ENCODE measurements at regions not wholly inside any gene's neighbourhood (a gene's known extent, or its start where the extent isn't known, plus 50 kb on each side); places are given as distances from the start of the nearest gene placed in this dataset.
"Not testable (repeated sequence)": the region's sequence is repeated elsewhere in the genome, so short reads cannot be mapped to it uniquely, and the experiment has no call there.

DNA sequence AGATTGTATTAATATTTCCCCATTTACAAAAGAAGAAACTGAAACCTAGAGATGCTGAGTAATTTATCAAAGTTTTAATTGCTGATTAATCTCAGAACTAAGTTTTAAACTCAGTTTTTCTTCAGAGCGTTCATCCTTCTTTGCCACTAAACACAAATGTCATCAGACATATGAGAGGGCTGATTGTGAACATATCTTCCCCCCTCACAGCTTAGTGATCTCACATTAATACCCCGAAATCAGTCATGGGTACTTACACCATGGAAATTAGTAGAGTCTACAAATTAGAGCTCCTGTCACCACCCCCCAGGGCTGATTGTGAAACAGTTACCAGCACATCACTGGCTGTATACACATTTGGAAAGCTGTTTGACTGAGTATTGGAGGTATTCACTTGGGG, 189.3 kb upstream of the SGO1 start:
- no peak for DNase-seq

DNA sequence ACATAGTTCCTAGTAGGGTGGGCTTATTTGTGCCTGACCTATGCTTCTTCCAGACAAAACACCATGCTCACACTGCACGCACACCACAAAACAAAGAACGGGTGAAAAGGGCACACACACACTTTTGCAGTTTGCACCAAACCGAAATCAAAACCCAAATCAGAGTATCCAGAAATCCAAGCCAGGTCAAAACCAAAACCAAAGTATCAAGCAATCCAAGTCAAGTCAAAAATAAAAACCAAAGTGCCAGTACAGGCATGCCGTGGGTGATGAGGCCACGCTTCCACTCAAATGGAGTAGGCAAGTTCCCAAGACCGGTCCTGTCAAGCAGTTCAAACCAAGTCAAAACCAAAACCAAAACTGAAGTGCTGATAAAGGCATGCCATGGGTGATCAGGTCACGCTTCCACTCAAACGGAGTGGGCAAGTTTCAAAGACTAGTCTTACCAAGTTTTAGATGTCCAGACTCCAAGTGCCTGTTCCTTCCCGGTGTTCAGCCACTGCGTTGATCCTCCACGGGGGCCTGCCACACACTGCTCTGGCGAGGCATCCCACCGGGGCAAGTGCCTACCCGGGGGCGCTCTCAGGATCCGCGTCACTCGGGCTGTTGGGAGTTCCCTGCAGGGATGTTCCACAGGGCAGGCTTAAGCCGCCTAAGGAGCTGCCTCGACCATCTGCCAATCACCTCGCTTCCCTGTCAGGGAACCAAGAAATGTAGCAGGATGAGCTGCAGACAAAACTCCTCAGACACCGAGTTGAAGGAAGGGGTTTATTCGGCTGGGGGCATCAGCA, 184.5 kb upstream of the SGO1 start:
- DNase-seq, result not testable (repeated sequence)

DNA sequence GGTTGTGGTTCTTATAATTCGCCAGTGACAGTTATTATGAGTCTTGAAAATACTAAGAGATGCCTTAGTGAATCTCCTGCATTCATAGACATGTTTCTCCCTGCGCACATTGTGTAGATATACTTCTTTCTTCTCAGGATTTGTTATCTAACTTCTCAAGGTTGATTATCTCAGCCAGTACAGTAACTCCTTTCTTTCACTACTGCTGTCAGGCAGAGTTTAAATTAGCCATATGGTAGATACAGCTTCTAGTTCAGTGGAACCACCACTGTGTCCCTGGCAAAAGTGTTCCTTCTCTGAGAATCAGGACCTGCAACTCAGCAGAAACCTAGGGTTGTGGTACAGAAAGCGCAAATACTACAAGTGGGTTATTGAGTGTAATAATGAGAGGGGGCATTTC, 175.0 kb upstream of the SGO1 start:
- no peak for DNase-seq

DNA sequence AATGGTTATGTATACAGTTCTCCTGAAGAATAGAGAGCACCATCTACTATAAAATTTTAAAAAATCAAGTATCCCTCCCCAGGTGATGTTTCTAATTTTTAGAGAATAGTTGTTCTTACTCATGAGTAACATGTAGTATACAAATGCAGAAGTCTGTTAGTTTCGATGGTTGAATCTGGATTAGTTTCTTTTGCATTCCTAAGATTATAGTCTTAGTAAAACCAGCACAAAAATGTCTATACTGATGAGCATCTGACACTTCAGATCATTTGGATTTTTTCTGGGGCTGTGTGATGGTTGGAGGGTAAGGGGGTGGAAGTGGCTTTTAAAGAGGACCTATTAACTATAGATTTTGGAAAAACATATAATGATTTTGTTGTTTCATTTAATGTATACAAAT, 167.3 kb upstream of the SGO1 start:
- no peak for DNase-seq

DNA sequence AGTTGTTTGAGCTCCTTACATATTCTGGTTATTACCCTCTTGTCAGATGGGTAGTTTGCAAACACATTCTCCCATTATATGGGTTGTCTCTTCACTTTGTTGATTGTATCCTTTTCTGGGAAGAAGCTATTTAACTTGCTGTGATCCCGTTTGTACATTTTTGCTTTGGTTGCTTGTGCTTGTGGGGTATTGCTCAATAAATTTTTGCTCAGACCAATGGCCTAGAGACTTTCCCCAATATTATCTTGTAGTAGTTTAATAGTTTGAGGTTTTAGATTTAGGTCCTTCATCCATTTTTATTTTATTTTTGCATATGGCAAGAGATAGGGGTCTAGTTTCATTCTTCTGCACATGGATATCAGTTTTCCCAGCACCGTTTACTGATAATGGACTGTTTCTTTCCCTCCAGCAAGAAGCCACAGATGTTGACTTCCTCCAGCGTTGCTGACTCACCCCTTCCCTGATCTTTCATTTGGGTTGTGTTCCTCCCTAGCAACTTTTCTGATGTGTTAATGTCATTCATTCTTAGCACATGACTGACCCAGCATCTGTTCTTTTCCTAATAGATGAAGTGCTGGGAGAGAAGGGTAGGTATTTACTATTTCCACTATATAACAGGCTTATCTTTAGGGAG, 166.7 kb upstream of the SGO1 start:
- DNase-seq, result no peak

DNA sequence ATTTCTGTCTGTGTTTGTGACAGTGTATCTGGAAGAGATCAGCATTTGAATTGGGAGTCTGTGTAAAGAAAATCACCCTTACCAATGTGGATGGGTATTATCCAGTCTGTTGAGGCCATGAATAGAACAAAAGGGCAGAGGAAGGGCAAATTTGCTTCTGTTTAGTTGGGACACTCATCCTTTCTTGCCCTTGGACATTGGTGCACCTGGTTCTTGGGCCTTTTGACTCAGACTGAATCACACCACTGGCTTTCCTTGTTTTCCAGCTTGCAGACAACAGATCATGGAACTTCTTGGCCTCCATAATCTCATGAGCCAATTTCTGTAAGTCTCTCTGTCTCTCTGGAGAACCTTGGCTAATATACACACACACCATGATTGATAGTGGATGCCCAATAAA, 164.4 kb upstream of the SGO1 start:
- DNase-seq, result no peak

DNA sequence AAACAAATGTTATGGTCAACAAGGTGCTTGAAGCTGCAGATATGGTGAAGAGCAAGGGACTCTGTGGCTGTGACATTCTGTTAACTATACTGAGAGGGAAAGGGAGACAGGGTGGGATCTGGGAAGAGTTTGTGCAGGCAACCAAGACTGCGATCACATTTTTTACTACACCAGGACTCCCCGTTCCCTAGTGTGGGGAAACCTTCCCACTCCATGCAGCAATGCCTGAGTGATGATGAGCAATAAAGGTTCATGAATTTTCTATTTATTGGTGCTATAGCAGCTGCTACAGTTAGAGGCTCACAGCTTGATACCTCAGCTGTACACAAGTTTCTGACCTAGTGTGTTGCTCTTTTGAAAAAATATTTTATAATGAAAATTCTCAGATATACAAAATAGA, 160.9 kb upstream of the SGO1 start:
- DNase-seq, result no peak

DNA sequence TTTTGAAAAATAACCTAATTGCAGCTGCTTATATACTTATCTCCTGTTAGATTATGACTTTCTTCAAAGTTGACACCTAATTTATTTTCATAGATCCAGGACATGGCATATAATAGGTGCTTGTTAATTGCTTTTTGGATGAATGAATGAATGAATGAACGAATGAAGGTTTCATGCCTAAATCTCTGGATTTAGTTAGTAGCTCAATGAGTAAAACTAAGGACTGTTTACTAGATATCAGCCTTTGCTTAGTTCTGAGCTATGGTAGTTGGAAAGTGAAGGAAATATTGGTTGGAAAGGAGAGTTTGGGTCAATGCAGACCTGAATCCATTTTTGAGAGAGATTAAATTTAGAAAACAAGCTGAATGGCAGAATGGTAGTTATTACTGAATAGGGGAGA, 160.4 kb upstream of the SGO1 start:
- DNase-seq, result no peak

DNA sequence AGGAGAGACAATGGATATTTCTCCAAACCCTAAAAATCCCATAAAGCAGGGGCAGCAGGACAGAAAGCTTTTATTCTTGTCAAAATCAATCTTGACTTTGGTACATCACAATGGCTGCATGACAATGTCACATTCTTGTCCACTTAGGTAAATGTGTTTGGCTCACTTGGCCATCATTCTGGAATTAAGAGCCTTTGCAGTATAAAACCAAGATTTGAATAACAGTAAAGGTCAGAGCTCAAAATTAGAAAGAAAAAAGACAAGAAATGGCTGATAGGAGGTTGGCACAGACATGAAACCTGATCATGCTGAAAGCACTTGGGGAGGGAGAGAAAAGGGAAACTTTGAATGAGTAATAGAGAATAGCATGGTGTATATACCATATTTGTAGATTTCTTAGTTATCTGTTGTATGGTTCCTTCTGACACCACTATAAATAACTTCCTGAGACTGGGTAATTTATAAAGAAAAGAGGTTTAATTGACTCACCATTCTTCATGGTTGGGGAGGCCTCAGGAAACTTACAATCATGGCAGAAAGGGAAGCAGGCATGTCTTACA, 158.5 kb upstream of the SGO1 start:
- no peak for DNase-seq

DNA sequence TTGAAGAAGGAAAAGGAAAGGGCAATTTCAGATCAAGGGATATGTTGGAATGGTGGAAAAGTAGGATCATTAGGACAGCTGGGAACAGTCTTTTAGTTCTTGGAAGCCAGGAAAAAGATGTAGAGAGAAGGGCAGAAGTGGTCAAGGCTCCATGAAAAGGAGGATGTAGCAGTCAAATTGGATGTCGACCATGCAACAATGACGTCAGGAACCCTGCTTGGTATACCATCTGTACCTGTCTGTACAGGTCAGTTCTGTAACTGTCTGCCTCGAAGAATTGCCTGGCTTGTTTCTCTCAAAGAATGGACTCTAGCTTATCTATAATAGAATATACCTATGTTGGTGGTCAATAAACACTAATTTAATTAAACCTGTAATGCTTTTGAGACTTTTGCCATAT, 157.8 kb upstream of the SGO1 start:
- DNase-seq, result no peak

DNA sequence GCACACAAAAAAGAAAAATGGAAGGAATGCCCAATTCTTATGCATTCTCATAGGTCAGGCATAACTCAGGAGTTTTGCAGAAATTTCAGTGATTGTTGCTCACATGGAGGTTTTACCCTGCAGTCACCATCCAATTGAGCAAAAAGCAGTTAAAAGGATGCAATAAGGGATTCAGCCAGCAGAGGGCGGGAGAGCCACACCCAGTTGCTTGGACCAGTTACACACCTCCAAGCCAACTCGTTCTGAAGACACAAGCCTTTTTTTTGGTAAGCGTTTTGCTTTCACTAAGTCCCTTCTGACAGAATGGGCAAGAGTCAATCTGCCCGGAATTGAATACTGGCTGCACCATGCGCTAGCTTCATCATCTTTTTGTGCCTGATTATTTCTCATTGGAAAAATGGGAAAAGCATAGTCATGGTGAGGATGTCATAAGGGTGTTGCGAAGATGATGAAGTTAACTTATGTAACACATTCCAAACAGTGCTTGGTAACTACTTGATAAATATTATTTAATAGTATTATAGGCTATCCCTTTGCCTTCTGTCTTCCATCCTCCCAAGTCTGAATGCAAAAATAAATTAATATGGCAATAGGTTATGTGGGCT, 154.4 kb upstream of the SGO1 start:
- peak; percentile 18 for DNase-seq

DNA sequence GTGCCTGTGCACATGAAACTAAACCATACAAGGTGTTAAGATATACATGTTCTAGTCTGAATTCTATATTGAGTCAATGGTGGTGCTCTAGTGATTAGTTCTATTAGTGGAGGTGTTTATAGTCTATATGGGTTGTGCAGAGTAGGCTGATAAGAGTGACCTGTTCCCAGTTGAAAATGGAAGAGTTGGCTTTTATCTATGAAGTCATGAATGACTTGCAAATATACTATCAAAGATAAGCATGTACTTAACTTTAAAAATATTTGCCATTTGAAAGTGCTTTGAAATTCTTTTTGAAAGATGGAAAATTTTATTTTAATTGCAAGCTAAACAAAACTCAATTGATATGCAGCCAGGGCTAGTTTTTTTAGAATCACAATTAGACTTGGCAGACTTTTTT, 150.6 kb upstream of the SGO1 start:
- DNase-seq, result no peak

DNA sequence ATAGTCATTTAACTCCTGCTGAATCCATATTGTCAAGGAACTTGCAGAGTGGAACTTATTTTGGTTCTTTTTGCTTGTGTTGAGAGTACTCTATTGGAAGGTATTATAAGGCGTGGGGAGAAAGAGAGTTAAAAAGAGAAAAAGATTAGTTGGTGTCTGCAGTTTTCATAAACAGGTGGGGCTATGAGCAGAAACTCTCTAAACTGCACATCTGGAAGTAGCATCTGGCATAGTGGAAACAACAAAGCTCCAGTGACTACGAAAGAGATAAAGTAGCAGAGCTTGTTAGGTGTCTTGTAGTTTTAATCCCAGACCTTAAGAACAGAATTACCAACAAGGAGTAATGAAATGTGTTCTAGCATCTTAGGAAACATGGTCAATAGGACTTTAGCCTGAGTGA, 148.8 kb upstream of the SGO1 start:
- DNase-seq, result no peak

DNA sequence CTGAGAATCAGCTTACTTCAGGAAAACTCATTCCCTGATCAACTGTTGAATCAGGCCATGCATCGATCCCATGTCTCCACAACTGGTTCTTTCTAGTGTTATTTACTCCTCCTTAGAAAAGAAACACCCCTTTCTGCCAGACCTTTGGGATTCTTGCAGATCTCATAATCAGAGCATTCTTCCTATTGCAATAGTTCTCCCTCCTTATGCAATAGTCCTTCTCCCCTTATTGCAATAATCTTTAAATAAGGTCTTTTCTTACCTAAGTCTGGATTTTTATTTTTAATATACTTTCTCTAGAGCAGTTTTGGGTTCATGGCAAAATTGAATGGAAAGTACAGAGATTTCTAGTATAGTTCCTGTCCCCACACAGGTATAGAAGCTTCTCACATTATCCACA, 141.9 kb upstream of the SGO1 start:
- no peak for DNase-seq

DNA sequence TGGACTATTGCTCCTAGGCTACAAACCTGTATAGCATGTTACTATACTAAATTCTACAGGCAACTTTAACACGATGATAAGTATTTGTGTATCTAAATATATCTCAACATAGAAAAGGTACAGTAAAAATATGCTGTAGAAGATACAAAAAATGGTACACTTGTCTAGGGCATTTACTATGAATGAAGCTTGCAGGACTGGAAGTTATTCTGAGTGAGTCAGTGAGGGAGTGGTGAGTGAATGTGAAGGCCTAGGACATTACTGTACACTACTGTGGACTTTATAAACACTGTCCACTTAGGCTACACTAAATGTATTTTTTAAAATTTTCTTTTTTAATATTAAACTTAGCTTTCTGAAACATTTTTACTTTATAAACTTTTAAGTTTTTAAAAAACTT, 140.5 kb upstream of the SGO1 start:
- no peak for DNase-seq

DNA sequence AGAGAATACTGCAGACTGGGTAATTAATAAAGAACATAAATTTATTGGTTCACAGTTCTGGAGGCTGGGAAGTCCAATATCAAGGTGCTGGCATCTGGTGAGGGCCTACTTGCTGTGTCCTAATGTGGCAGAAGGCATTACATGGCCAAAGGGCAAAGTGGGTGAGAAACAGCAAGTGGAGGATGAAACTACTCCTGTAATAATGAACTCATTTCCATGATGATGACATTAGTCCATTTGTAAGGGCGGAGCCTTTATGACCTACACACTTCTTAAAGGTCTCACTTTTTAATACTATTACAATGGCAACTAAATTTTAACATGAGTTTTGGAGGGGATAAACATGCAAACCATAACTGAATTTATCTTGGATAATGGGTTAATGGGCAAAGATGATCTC, 139.6 kb upstream of the SGO1 start:
- DNase-seq, result no peak

DNA sequence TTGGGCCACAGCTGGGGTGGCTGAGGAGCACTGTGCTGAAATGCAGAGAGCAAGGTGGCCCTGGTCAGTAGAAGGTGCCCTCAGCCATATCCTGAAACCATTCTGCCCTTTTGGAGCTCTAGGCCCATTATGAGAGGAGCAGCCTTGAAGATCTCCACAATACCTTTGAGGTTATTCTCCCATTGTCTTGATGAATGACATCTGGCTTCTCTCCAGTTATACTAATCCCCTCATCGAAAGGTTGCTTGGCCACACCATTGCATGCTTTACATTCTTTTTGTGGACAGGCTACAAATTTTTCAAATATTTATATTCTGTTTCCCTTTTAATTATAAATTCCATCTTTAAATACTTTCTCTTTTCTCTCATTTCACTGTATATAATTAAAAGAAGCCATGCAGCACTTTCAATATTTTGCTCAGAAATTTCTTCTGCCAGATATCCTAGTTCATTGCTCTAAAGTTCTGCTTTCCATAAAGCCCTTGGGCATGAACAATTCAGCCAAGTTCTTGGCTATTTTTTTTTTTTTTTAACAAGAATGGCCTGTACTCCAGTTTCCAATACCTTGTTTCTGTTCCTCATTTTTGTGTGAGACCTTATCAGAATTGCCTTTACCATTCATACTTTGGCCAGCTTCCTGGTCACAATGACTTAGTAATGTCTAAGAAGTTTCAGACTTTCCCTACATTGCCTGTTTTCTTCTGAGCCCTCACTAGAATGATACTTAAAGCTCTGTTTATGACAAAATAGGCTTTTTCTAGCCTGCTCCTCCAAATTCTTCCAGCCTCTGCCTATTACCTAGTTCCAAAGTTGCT, 138.9 kb upstream of the SGO1 start:
- no peak for DNase-seq

DNA sequence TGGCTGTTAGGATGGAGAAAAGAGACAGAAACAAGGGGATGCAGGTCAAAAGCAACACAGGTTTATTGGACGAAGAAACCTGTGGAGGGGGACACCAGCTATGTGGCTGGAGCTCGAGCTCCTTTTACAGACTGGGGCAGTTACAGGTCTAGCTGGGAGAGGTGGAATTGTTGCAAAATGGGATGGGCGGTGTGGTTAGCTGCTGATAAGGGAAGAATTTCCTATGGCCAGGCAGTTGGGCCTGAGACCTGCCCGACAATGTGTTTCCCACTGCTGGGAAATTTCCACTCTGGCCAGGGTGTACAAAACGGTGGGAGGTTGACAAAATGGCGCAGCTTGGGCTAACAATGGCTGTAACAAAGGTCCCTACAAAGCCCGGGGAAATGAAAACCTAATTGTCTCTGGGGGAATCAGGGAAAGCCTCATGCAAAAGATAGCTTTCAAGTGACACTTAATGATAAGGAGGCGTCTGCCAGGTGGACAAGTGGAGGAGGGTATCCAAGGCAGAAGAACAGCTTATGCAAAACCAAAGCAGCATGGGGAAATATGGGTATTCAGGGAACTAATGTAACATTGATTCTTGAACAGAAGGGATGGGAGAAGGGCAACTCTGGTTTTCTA, 137.4 kb upstream of the SGO1 start:
- DNase-seq, result no peak

DNA sequence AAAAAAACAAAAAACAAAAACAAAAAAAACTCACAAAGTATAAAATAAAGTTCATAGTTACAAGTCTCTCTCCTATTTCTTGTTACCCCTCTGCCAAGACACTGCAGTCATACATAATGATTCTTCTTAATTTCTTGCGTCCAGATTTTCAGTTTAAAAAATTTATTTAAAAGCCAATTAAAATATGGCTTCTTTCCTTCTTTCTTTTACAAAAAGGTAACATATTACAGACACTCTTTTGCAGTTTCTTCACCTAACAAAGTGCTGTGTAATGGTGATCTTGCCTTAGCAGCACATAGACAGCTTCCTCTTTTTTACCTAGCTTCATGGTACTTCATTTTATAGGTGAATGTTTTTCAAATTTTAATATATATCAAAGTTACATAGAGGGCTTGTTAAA, 136.1 kb upstream of the SGO1 start:
- DNase-seq, result no peak

DNA sequence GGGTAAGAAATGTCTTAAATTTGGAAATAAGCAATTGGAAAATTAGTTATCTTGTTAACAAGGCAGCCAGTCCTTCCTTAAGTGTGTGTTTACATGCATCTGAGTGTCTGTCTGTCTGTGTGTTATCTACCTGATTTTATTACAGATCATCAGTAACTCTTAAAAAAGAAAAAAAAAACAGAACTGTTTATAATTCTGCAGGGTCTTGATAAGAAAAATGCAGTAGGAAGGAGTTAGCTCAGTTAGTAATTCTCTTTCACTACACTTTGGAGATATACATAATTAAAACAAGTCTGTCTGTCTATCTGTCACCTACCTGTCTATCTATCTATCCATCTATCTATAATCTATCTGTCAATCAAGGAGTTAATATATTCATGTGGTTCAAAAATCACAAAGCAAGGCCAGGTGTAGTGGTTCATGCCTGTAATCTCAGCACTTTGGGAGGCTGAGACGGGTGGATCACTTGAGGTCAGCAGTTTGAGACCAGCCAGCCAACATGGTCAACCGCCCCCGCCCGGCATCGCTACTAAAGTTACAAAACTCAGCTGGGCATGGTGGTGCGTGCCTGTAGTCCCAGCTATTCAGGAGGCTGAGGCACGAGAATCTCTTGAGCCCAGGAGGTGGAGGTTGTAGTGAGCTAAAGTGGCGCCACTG, 135.5 kb upstream of the SGO1 start:
- no peak for DNase-seq

DNA sequence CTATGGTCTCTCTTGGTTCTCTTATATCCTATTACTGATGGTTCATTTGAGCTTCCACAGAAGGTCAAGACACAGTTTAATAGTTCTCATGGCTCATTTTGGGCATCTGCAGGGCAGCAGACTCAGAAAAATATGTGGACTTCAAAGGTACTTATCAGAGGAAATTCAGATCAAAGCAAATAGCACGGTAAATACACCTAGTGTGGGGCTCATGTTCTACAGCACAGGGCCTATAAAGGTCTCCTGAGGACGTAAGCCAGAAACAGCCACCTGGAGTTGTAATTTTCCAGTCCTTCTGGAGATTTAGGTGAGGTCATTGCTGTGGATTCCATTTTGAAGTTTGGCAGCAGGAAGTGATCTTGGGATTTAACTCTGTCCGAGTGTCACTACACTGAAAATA, 134.5 kb upstream of the SGO1 start:
- no peak for DNase-seq

DNA sequence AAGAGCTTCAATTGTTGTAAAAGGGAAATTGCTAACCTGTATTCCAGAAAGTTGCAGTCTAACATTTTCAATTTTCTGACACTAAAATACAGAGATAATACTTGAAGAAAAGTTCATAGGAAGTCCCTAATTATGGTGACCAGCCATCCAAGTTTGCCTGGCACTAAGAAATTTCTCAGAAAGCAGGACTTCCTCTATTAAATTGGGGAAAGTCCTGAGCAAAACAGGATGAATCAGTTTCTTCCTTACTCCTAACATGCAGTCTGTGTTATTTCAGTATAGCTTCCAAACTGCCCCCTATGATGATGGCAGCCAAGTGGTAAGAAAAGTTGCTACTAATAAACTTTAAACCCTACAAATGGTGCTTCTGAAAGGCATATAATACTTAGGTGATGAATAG, 133.5 kb upstream of the SGO1 start:
- no peak for DNase-seq
